HepG2 (cell line): ENCODE measurements at regions not wholly inside any gene's neighbourhood (a gene's known extent, or its start where the extent isn't known, plus 50 kb on each side); places are given as distances from the start of the nearest gene placed in this dataset.

Experiments used
- ATAC-seq: fragments of 200-7000 bp; cut with Tn5 transposase; 3 replicates; pipeline ENCODE4 v1.9.1; 2020; ENCODE audit warnings: mild to moderate bottlenecking, moderate library complexity
- BruUV-seq: library from RNA; stranded (reverse); fragments of 400-500 nt; replicated peaks from 2 replicates; lab custom pipeline; 2021; lab: Mats Ljungman, UMichigan
- CTCF ChIA-PET: fragments of 300-600 bp; formaldehyde crosslinking; extraction: SDS; loops from one replicate; lab custom pipeline; 2021; ENCODE audit warnings: low total read pairs, inconsistent platforms, low intra/inter-chr PET ratio; lab: Yijun Ruan, JAX
- POLR2A ChIA-PET: fragments of 350-600 bp; sonication (Branson Sonifier 250); formaldehyde crosslinking; loops from one replicate; lab custom pipeline; 2020; ENCODE audit warnings: antibody characterized with exemption, inconsistent platforms; lab: Yijun Ruan, JAX
- DNase-seq: peaks from one replicate; pipeline ENCODE4 v3.0.0-alpha.2; 2015; ENCODE audit warnings: low spot score
- FAIRE-seq: peaks from 3 replicates; lab custom pipeline; 2011; peaks lifted over from hg19 to GRCh38; lab: Jason Lieb, UNC
- H2AFZ ChIP-seq: one replicate; pipeline ENCODE4 v1.6.1; 2011; ENCODE audit warnings: low read length, inconsistent platforms
- H3K27ac ChIP-seq: fragments of 300-600 bp; 3 replicates; pipeline ENCODE4 v1.8.0; 2011; ENCODE audit warnings: mixed run types, mild to moderate bottlenecking, mixed read lengths, low read length, inconsistent platforms; ENCODE audit not compliant: insufficient read depth; ENCODE audit errors: extremely low read length
- H3K27me3 ChIP-seq, 2 experiments: fragments of 200-600 bp in 1 of 2; 2 replicates in 1 of 2; 3 replicates in 1 of 2; pipeline versions ENCODE4 v1.6.0 to v1.8.0; 2011; ENCODE audit warnings: low read length in 2 of 2, mild to moderate bottlenecking in 2 of 2, moderate library complexity in 2 of 2, inconsistent platforms in 1 of 2; ENCODE audit not compliant: insufficient read depth in 2 of 2, control insufficient read depth in 1 of 2
- H3K36me3 ChIP-seq, 2 experiments: fragments of 200-600 bp in 1 of 2; replicated peaks in 1 of 2; 2 replicates in 1 of 2; 3 replicates in 1 of 2; pipeline versions ENCODE4 v1.5.1 to v1.8.0; 2011; ENCODE audit warnings: low read length in 2 of 2, inconsistent platforms in 1 of 2; ENCODE audit not compliant: insufficient read depth in 2 of 2, control insufficient read depth in 1 of 2
- H3K4me1 ChIP-seq: 2 replicates; pipeline ENCODE4 v1.5.1; 2012; ENCODE audit warnings: low read length, inconsistent platforms; ENCODE audit not compliant: insufficient read depth
- H3K4me2 ChIP-seq: 2 replicates; pipeline ENCODE4 v1.6.0; 2011; ENCODE audit warnings: low read depth, low read length, inconsistent platforms
- H3K4me3 ChIP-seq, 3 experiments: fragments of 200-600 bp in 1 of 3; sonication (generic), shearing (Covaris generic) in 1 of 3; replicated peaks in 1 of 3; 2 replicates each; pipeline ENCODE4 v1.5.1; 2011 to 2016; ENCODE audit warnings: low read length in 3 of 3, inconsistent platforms in 2 of 3, low read depth in 2 of 3, mild to moderate bottlenecking in 2 of 3, control low read depth in 1 of 3, mixed read lengths in 1 of 3; ENCODE audit not compliant: insufficient read depth in 1 of 3
- H3K79me2 ChIP-seq: one replicate; pipeline ENCODE4 v1.6.1; 2011; ENCODE audit warnings: low read length, inconsistent platforms; ENCODE audit not compliant: insufficient read depth
- H3K9ac ChIP-seq: 2 replicates; pipeline ENCODE4 v1.6.0; 2011; ENCODE audit warnings: mild to moderate bottlenecking, low read depth, low read length, inconsistent platforms; ENCODE audit not compliant: insufficient read depth
- H3K9me3 ChIP-seq: 2 replicates; pipeline ENCODE4 v1.5.1; 2012; ENCODE audit warnings: mild to moderate bottlenecking, low read length
- H4K20me1 ChIP-seq: 2 replicates; pipeline ENCODE4 v1.6.0; 2011; ENCODE audit warnings: inconsistent platforms, mild to moderate bottlenecking, low read length, moderate library complexity; ENCODE audit not compliant: insufficient read depth
- BCL3 ChIP-seq: sonication (generic); formaldehyde crosslinking; IDR thresholded peaks from 2 replicates; pipeline ENCODE4 v1.5.1; 2020; ENCODE audit warnings: mild to moderate bottlenecking, missing genetic modification reagents, moderate library complexity
- MXD4 ChIP-seq: IDR thresholded peaks from 2 replicates; pipeline ENCODE4 v1.6.1; 2016; ENCODE audit warnings: mild to moderate bottlenecking, missing biosample characterization, missing genetic modification reagents
- PRDM4 ChIP-seq: sonication (generic); formaldehyde crosslinking; IDR thresholded peaks from 2 replicates; pipeline ENCODE4 v1.9.0; 2021; ENCODE audit warnings: missing genetic modification reagents, borderline replicate concordance
- RXRA ChIP-seq: sonication (generic); formaldehyde crosslinking; IDR thresholded peaks from 2 replicates; pipeline ENCODE4 v1.5.1; 2020; ENCODE audit warnings: missing genetic modification reagents
- SMYD3 ChIP-seq: sonication (generic); formaldehyde crosslinking; IDR thresholded peaks from 2 replicates; pipeline ENCODE4 v1.8.1; 2023; ENCODE audit warnings: mild to moderate bottlenecking, missing genetic modification reagents
- SYNCRIP ChIP-seq: fragments of 200-400 bp; formaldehyde crosslinking; IDR thresholded peaks from 2 replicates; pipeline ENCODE4 v1.6.1; 2018; ENCODE audit warnings: mild to moderate bottlenecking, low read depth, low read length; ENCODE audit not compliant: insufficient read depth
- TFAP4 ChIP-seq: sonication (generic); IDR thresholded peaks from 2 replicates; pipeline ENCODE4 v1.6.1; 2016; ENCODE audit warnings: low read depth, borderline replicate concordance
- TFE3 ChIP-seq: IDR thresholded peaks from 2 replicates; pipeline ENCODE4 v1.6.1; 2016
- ZHX1 ChIP-seq: sonication (generic); formaldehyde crosslinking; IDR thresholded peaks from 2 replicates; pipeline ENCODE4 v1.8.1; 2022; ENCODE audit warnings: low read depth, mild to moderate bottlenecking, missing genetic modification reagents
- ZNF280D ChIP-seq: sonication (generic); formaldehyde crosslinking; IDR thresholded peaks from 2 replicates; pipeline ENCODE4 v1.5.1; 2020; ENCODE audit warnings: mild to moderate bottlenecking, missing genetic modification reagents
- ZNF367 ChIP-seq: sonication (generic); formaldehyde crosslinking; IDR thresholded peaks from 2 replicates; pipeline ENCODE4 v1.4.0; 2020; ENCODE audit warnings: missing genetic modification reagents, borderline replicate concordance
- WGBS: methylation state at CpG from one replicate; pipeline ENCODE4 v1.1.6; 2017; ENCODE audit warnings: low lambda C conversion rate; 5-methylcytosine and 5-hydroxymethylcytosine counted together
- in situ Hi-C: cut with HindIII; loops from 2 replicates; pipeline ENCODE4 v1.10.0; 2017; ENCODE audit warnings: low pct_unique_long_range_greater_than_20kb; ENCODE audit not compliant: extremely low pct_ligation_motif_present
- intact Hi-C: fragments of 100-400 bp; cut with micrococcal nuclease; formaldehyde crosslinking; loops from one replicate; pipeline ENCODE4 v1.10.0; 2022; ENCODE audit not compliant: unreplicated experiment

GRCh38 chr4:146110871-146111485, 64.5 kb upstream of the LSM6 start:
- no TSS peak for BruUV-seq
- Histone ChIP-seq H3K27me3 (no peaks in the 10 kb centered on the region; a peak in 1 of 5 replicates), H3K4me2 (no peak overlapping the region), H3K79me2 (no peaks in the 10 kb centered on the region), H2AFZ (no peak overlapping the region), H3K9ac (no peak overlapping the region), H3K4me3 (no peak overlapping the region), H3K9me3 (no peaks in the 10 kb centered on the region), H3K4me1 (peaks cover 17% of the 10 kb centered on the region), H4K20me1 (no peaks in the 10 kb centered on the region), H3K36me3 (no peaks in the 10 kb centered on the region), H3K27ac (no peak overlapping the region)
- WGBS, result 34% methylated on average over 4 of the region's 4 CpGs
- DNase-seq (peak; percentile 10), ATAC-seq (peak; percentile 57), FAIRE-seq (no peak)
- in situ Hi-C loops, result no loop called here
- CTCF ChIA-PET, result no interaction called here
- POLR2A ChIA-PET, result no interaction called here
- intact Hi-C loops, result no loop called here
- TF ChIP-seq PRDM4 (CRISPR knock-in tag) (no peak), SMYD3 (CRISPR knock-in tag) (no peak), MXD4 (no peak), SYNCRIP (no peak), TFE3 (CRISPR knock-in tag) (no peak), ZNF280D (no peak), ZNF367 (CRISPR knock-in tag) (no peak), BCL3 (no peak), ZHX1 (CRISPR knock-in tag) (no peak), TFAP4 (no peak), RXRA (no peak)
